ENCODE measurements at regions not wholly inside any gene's neighbourhood (a gene's known extent, or its start where the extent isn't known, plus 50 kb on each side); places are given as distances from the start of the nearest gene placed in this dataset.
A peak's percentile ranks its signal among the peaks of the same experiment; 100 is the strongest.

DNA sequence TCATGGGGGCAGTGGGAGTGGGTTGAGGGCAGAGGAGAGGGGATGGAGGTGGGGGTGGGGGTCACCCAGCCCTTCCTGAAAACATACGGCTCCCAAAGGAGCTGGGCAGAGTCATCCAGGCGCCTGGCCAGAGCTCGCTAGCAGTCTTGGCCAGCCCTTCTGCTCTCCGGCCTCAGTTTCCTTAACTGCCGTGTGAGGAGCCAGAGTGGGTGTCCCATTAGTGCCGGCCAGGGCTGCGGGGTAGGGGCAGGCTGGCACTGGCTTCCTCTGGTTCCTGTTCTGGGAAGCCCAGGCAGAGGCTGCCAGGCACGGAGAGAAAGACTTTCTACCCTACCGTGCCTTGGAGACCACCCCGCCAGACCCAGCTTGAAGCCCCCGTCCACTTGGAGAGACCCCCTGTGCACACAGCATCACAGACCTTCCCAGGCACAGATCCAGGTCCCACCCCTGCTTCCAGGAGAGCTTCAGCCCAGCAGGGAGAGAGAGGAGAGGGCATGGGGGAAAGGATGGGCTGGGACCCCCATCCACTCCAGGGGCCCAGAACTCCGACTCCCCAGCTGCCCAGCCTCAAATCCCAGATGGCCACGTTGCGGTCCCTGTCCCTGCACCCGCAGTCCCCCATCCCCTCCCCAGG lies 93.3 kb downstream of the RFLNA start:
- ChIA-PET POLR2A (interaction anchor here (0.5 to 0.6 kb wide), 3 partner anchors 36 to 517 kb away, joined by 3 to 5 read pairs (median 3); no protein-coding TSS in a partner anchor), CTCF (interaction anchor here (0.6 to 1.1 kb wide), 2 partner anchors 10 to 44 kb away, joined by 4 read pairs; no protein-coding TSS in a partner anchor)
- no peak for DNase-seq (ENCODE audit: low read depth, low spot score)
- H3K4me3 ChIP-seq (ENCODE audit: low read depth in 2 of 2, low read length in 2 of 2): peak overlapping the region; percentile 72 to 86
- no peak for ATAC-seq
- H3K36me3 ChIP-seq (ENCODE audit: control insufficient read depth, insufficient read depth, low read length): peaks cover 5% of the 10 kb centered on the region; the same call in 1 of the 2 replicates
- H3K4me1 ChIP-seq (ENCODE audit: control insufficient read depth, insufficient read depth, low read length): peaks cover 73% of the 10 kb centered on the region
- intact Hi-C loops (cut with micrococcal nuclease; ENCODE audit: unreplicated experiment) (loop anchor here (10.0 kb wide), 1 partner anchor 297 kb away; no protein-coding TSS in a partner anchor), in situ Hi-C loops (cut with HindIII; ENCODE audit: low pct_unique_long_range_greater_than_20kb, low sequenced_read_pairs) (no loop called here)
- H3K27me3 ChIP-seq (ENCODE audit: control insufficient read depth, insufficient read depth, low read length): no peaks in the 10 kb centered on the region
- BruUV-seq (replicated peaks): no TSS peak
- no peaks in the 10 kb centered on the region for H3K9me3 ChIP-seq (ENCODE audit: control insufficient read depth, insufficient read depth, low read depth, low read length)
- peak overlapping the region; percentile 94 for H3K27ac ChIP-seq (ENCODE audit: low read length)
- TF ChIP-seq SIN3A (IDR thresholded peaks at IDR 0.05; ENCODE audit: borderline replicate concordance, insufficient read depth, low read depth, low read length): no peak
- no peak for TF ChIP-seq TCF7L2 (IDR thresholded peaks at IDR 0.05; ENCODE audit: low read depth, low read length)
- TF ChIP-seq, protein P1, sequence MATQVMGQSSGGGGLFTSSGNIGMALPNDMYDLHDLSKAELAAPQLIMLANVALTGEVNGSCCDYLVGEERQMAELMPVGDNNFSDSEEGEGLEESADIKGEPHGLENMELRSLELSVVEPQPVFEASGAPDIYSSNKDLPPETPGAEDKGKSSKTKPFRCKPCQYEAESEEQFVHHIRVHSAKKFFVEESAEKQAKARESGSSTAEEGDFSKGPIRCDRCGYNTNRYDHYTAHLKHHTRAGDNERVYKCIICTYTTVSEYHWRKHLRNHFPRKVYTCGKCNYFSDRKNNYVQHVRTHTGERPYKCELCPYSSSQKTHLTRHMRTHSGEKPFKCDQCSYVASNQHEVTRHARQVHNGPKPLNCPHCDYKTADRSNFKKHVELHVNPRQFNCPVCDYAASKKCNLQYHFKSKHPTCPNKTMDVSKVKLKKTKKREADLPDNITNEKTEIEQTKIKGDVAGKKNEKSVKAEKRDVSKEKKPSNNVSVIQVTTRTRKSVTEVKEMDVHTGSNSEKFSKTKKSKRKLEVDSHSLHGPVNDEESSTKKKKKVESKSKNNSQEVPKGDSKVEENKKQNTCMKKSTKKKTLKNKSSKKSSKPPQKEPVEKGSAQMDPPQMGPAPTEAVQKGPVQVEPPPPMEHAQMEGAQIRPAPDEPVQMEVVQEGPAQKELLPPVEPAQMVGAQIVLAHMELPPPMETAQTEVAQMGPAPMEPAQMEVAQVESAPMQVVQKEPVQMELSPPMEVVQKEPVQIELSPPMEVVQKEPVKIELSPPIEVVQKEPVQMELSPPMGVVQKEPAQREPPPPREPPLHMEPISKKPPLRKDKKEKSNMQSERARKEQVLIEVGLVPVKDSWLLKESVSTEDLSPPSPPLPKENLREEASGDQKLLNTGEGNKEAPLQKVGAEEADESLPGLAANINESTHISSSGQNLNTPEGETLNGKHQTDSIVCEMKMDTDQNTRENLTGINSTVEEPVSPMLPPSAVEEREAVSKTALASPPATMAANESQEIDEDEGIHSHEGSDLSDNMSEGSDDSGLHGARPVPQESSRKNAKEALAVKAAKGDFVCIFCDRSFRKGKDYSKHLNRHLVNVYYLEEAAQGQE (IDR thresholded peaks at IDR 0.05; ENCODE audit: insufficient read depth in 1 of 2, low read depth in 2 of 2, low read length in 1 of 2): no peak
- TF ChIP-seq, protein P2, sequence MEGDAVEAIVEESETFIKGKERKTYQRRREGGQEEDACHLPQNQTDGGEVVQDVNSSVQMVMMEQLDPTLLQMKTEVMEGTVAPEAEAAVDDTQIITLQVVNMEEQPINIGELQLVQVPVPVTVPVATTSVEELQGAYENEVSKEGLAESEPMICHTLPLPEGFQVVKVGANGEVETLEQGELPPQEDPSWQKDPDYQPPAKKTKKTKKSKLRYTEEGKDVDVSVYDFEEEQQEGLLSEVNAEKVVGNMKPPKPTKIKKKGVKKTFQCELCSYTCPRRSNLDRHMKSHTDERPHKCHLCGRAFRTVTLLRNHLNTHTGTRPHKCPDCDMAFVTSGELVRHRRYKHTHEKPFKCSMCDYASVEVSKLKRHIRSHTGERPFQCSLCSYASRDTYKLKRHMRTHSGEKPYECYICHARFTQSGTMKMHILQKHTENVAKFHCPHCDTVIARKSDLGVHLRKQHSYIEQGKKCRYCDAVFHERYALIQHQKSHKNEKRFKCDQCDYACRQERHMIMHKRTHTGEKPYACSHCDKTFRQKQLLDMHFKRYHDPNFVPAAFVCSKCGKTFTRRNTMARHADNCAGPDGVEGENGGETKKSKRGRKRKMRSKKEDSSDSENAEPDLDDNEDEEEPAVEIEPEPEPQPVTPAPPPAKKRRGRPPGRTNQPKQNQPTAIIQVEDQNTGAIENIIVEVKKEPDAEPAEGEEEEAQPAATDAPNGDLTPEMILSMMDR (IDR thresholded peaks at IDR 0.05): no peak
- TF ChIP-seq POLR2AphosphoS5 (IDR thresholded peaks at IDR 0.05; ENCODE audit: low read depth, low read length): no peak

DNA sequence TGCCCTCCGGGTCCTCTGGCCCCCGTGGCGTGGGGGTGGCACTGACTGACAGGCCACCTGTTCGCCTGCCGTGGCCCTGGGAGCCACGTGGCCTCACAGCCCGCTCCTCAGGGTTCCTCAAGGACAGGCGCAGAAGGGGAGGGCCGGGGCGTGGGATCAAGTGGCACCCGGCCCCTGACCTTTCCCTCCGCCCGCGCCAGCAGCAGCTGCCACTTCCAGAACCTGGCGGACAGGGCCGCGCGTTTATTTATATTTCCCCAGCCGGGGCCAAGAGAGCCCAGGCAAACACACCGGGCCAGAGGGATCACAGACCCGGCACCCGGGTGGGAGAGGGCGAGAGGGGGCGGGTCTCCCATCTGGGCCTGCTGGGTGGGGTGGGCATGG lies 92.6 kb downstream of the RFLNA start:
- BruUV-seq (replicated peaks): no TSS peak
- no peaks in the 10 kb centered on the region for H3K27me3 ChIP-seq (ENCODE audit: control insufficient read depth, insufficient read depth, low read length)
- no peaks in the 10 kb centered on the region for H3K9me3 ChIP-seq (ENCODE audit: control insufficient read depth, insufficient read depth, low read depth, low read length)
- intact Hi-C loops (cut with micrococcal nuclease; ENCODE audit: unreplicated experiment): loop anchor here (10.0 kb wide), 1 partner anchor 297 kb away; no protein-coding TSS in a partner anchor
- POLR2A ChIA-PET: interaction anchor here (0.6 kb wide), 1 partner anchor 36 kb away, joined by 5 read pairs; no protein-coding TSS in a partner anchor
- H3K27ac ChIP-seq (ENCODE audit: low read length): peak overlapping the region; percentile 94
- in situ Hi-C loops (cut with HindIII; ENCODE audit: low pct_unique_long_range_greater_than_20kb, low sequenced_read_pairs): no loop called here
- H3K36me3 ChIP-seq (ENCODE audit: control insufficient read depth, insufficient read depth, low read length): peaks cover 5% of the 10 kb centered on the region; the same call in 1 of the 2 replicates
- no peak for DNase-seq (ENCODE audit: low read depth, low spot score)
- H3K4me3 ChIP-seq (ENCODE audit: low read depth in 2 of 2, low read length in 2 of 2): peak overlapping the region; percentile 72 to 86
- TF ChIP-seq SIN3A (IDR thresholded peaks at IDR 0.05; ENCODE audit: borderline replicate concordance, insufficient read depth, low read depth, low read length): no peak
- TF ChIP-seq POLR2AphosphoS5 (IDR thresholded peaks at IDR 0.05; ENCODE audit: low read depth, low read length): peak; percentile 10; the same call in 1 of the 2 replicates
- peaks cover 73% of the 10 kb centered on the region for H3K4me1 ChIP-seq (ENCODE audit: control insufficient read depth, insufficient read depth, low read length)
- CTCF ChIA-PET: no interaction called here
- no peak for ATAC-seq

All from Panc1 (cell line).